ENCODE measurements at regions not wholly inside any gene's neighbourhood (a gene's known extent, or its start where the extent isn't known, plus 50 kb on each side); places are given as distances from the start of the nearest gene placed in this dataset.
"Not testable (repeated sequence)": the region's sequence is repeated elsewhere in the genome, so short reads cannot be mapped to it uniquely, and the experiment has no call there.

GRCh38 chr12:17142856-17143255, 536.9 kb upstream of the LMO3 start:
- H3K4me3 ChIP-seq, result no peak overlapping the region
- TF ChIP-seq, protein P1, sequence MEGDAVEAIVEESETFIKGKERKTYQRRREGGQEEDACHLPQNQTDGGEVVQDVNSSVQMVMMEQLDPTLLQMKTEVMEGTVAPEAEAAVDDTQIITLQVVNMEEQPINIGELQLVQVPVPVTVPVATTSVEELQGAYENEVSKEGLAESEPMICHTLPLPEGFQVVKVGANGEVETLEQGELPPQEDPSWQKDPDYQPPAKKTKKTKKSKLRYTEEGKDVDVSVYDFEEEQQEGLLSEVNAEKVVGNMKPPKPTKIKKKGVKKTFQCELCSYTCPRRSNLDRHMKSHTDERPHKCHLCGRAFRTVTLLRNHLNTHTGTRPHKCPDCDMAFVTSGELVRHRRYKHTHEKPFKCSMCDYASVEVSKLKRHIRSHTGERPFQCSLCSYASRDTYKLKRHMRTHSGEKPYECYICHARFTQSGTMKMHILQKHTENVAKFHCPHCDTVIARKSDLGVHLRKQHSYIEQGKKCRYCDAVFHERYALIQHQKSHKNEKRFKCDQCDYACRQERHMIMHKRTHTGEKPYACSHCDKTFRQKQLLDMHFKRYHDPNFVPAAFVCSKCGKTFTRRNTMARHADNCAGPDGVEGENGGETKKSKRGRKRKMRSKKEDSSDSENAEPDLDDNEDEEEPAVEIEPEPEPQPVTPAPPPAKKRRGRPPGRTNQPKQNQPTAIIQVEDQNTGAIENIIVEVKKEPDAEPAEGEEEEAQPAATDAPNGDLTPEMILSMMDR (IDR thresholded peaks at IDR 0.05), result no peak
- no peak for TF ChIP-seq POLR2A (IDR thresholded peaks at IDR 0.05)
- no peaks in the 10 kb centered on the region for H3K27me3 ChIP-seq
- DNase-seq, result no peak
- H3K9me3 ChIP-seq, result no peaks in the 10 kb centered on the region
- no peak overlapping the region for H3K27ac ChIP-seq
- intact Hi-C loops (cut with DNase I; ENCODE audit: low total_unique reads), result no loop called here
- H3K4me1 ChIP-seq, result no peaks in the 10 kb centered on the region
- no peaks in the 10 kb centered on the region for H3K36me3 ChIP-seq

GRCh38 chr12:17139931-17140330, 534.0 kb upstream of the LMO3 start:
- intact Hi-C loops (cut with DNase I; ENCODE audit: low total_unique reads), result no loop called here
- no peaks in the 10 kb centered on the region for H3K36me3 ChIP-seq
- no peaks in the 10 kb centered on the region for H3K9me3 ChIP-seq
- no peak overlapping the region for H3K4me3 ChIP-seq
- no peaks in the 10 kb centered on the region for H3K27me3 ChIP-seq
- DNase-seq, result no peak
- no peaks in the 10 kb centered on the region for H3K4me1 ChIP-seq
- no peak overlapping the region for H3K27ac ChIP-seq
- TF ChIP-seq POLR2A (IDR thresholded peaks at IDR 0.05), result no peak
- TF ChIP-seq, protein P1 (IDR thresholded peaks at IDR 0.05), result no peak

- DNase-seq, result no peak
- intact Hi-C loops (cut with DNase I; ENCODE audit: low total_unique reads), result no loop called here
- no peaks in the 10 kb centered on the region for H3K9me3 ChIP-seq
- no peaks in the 10 kb centered on the region for H3K4me1 ChIP-seq
- no peak for TF ChIP-seq POLR2A (IDR thresholded peaks at IDR 0.05)
- TF ChIP-seq, protein P1 (IDR thresholded peaks at IDR 0.05), result no peak
- no peak overlapping the region for H3K4me3 ChIP-seq
- no peaks in the 10 kb centered on the region for H3K27me3 ChIP-seq
- no peaks in the 10 kb centered on the region for H3K36me3 ChIP-seq
- H3K27ac ChIP-seq, result no peak overlapping the region
These were observed 531.4 kb upstream of the LMO3 start for GRCh38 chr12:17137396-17137795.

GRCh38 chr12:17134315-17134714, 528.4 kb upstream of the LMO3 start:
- Histone ChIP-seq H3K27ac (no peak overlapping the region), H3K9me3 (no peaks in the 10 kb centered on the region), H3K36me3 (no peaks in the 10 kb centered on the region), H3K4me1 (no peaks in the 10 kb centered on the region), H3K27me3 (no peaks in the 10 kb centered on the region), H3K4me3 (no peak overlapping the region)
- no peak for DNase-seq
- intact Hi-C loops (cut with DNase I; ENCODE audit: low total_unique reads), result no loop called here
- TF ChIP-seq POLR2A (IDR thresholded peaks at IDR 0.05), result no peak
- TF ChIP-seq, protein P1 (IDR thresholded peaks at IDR 0.05), result no peak

- DNase-seq, result no peak
- TF ChIP-seq, protein P1 (IDR thresholded peaks at IDR 0.05), result no peak
- TF ChIP-seq POLR2A (IDR thresholded peaks at IDR 0.05), result no peak
- Histone ChIP-seq H3K27ac (no peak overlapping the region), H3K4me1 (no peaks in the 10 kb centered on the region), H3K27me3 (no peaks in the 10 kb centered on the region), H3K36me3 (no peaks in the 10 kb centered on the region), H3K4me3 (no peak overlapping the region), H3K9me3 (no peaks in the 10 kb centered on the region)
- intact Hi-C loops (cut with DNase I; ENCODE audit: low total_unique reads), result no loop called here
These were observed 526.4 kb upstream of the LMO3 start for GRCh38 chr12:17132336-17132735.

- H3K27ac ChIP-seq; H3K36me3 ChIP-seq; DNase-seq; H3K27me3 ChIP-seq; H3K9me3 ChIP-seq; H3K4me1 ChIP-seq; H3K4me3 ChIP-seq; intact Hi-C loops (cut with DNase I; ENCODE audit: low total_unique reads): not testable (repeated sequence)
These were observed 510.6 kb upstream of the LMO3 start for GRCh38 chr12:17116538-17116937.

Measured in uterus (tissue), 3 donors.